HG03175 (cell line): ENCODE measurements at regions not wholly inside any gene's neighbourhood (a gene's known extent, or its start where the extent isn't known, plus 50 kb on each side); places are given as distances from the start of the nearest gene placed in this dataset.
A peak's percentile ranks its signal among the peaks of the same experiment; 100 is the strongest.

Source experiments
- ATAC-seq: cut with Tn5 transposase; IDR thresholded peaks from one replicate; pipeline ENCODE4 v1.9.1; 2021; ENCODE audit warnings: mild to moderate bottlenecking, moderate library complexity; ENCODE audit not compliant: unreplicated experiment

DNA sequence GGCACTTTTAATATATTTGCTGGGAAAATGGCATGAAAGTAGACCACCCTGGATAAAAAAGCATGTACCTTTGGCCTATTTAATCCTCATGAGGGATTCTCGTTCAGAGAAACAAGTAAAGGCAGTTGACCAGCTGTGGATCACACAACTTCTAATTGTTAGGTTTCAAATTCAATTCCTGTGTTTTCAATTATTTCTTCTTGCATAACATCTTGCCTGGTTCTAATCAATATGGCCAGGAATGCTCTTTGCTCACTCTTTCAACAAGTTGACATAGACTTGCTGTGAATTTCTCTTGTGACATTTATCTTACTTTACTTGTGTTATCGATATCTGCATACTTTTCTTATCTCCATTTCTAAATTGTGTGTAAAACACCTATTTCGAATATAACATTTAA is 211.8 kb downstream of the SLC7A11 start:
- no peak for ATAC-seq

DNA sequence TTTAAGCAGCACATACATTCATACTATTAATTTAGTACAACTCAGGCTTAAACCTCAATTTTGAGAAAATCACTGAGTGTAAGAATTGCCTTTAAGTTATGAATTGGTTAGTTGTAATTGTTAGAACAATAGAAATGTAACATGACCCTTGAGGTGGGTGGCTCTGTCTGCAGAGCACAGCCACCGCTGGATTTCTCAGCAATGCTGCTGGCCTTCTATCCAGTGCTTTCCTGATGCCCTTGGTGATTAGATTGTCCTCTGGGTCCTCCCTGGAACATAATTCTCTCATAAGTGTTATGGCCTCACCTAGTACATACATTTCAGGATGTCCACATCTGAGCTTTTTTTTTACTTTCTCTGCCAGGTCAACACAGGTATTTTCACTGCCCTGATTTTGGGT is 213.2 kb downstream of the SLC7A11 start:
- ATAC-seq: no peak

- no peak for ATAC-seq
These were observed 220.9 kb downstream of the SLC7A11 start for GRCh38 chr4:138021139-138021830.

DNA sequence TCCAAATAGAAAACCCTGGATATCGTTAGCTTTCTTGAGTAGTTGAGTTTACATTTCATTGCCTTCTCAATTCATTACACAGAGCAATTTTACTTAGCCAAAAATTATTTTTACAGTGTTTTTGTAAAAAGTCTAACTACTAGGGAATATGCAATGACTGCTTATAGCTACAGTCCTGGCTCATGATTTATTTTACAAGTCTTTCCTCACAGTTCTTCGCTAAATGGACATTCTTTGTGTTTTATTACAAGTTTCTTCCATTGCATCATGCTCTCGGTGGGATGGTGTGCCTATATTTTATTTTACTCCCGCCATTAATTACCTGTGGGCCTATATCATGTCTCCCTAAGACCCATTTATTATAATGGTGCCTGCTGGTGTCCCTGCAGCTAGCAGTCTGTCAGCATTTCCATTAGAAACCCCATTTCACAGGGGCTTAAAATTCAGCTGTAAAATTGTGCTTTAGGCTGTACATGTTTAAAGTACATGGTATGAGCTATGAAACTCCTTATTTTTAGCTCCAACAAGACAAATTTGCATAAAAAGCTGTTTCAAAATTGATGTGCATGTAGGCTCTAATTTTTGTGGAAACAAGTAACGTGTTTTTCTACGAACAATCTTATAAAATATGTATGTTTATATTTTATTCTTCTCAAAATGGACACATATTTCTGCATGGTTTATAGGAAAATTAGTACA is 227.4 kb downstream of the SLC7A11 start:
- no peak for ATAC-seq

DNA sequence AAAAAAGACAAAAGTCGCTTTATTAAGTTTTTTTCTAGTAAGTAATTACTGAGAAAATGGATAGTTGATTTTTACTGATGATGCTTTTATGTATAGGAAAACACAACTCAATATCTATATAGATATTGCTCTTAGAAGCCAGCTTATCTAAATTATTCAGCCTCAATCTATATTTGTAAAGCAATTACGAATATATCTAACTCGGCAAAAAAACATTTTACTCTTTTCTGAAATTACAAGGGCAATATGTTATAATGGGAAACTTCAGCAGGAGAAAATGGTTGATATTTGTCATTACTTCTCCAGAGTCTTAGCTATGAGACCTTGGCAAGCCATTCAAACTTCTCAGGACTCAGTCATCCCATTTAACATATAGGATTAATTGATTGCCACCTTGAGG is 228.5 kb downstream of the SLC7A11 start:
- ATAC-seq: no peak

DNA sequence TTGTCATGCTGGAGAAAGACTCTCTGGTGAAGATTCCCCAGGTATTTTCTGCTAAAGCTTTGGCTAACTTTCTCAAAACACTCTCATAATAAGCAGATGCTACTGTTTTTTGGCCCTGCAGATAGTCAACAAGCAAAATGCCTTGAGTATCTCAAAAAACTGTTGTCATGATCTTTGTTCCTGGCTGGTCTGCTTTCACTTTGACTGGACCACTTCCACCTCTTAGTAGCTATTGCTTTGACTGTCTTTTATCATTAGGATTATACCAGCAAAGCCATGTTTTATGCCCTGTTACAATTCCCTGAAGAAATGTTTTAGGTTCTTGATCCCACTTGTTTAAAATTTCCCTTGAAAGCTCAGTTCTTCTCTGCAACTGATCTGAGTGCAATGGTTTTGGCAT is 231.5 kb downstream of the SLC7A11 start:
- ATAC-seq: peak; percentile 65

DNA sequence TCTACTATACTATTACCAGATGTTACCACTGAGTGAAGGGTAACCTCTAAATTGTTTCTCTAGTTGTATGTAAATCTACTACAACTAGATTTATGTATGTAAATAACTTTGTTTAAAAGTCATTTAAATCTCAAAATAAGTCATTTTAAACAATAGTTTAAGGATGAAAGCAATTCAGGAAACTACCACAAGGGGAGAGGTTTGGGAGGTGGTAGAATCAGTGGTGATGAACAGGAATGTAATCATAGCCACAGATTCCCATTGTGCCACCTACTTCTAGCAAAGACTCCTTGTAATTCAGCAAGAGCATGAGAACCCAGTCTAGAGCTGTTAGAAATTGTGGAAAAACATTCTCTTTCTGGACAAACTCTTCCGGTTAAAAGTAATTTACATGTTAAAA is 234.6 kb downstream of the SLC7A11 start:
- no peak for ATAC-seq

- no peak for ATAC-seq
These were observed 236.7 kb downstream of the SLC7A11 start for GRCh38 chr4:138005486-138005885.

- ATAC-seq: peak; percentile 91
These were observed 238.9 kb downstream of the SLC7A11 start for GRCh38 chr4:138003248-138003647.

GRCh38 chr4:137998666-137999429 is 243.3 kb downstream of the SLC7A11 start:
- no peak for ATAC-seq

GRCh38 chr4:137997496-137997895 is 244.7 kb downstream of the SLC7A11 start:
- ATAC-seq: no peak

DNA sequence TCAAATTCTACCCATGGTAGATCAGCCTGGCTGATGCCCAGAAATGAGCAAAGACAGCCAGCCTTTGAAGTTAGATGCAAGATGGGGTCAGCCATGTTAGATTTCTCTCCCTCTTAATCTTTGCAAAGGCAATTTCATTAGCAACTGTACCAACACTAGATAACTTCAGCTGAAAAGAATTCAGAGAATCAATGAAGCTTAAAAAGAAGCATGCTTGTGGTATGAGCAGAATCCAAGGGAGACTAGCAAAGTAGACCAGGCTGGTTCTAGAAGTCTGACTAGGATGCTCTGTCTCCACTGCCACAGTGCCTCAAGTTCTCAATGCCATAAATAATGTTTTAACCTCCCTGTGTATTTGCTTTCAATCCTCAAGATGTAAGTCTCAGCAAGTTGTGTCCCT is 247.3 kb downstream of the SLC7A11 start:
- no peak for ATAC-seq

DNA sequence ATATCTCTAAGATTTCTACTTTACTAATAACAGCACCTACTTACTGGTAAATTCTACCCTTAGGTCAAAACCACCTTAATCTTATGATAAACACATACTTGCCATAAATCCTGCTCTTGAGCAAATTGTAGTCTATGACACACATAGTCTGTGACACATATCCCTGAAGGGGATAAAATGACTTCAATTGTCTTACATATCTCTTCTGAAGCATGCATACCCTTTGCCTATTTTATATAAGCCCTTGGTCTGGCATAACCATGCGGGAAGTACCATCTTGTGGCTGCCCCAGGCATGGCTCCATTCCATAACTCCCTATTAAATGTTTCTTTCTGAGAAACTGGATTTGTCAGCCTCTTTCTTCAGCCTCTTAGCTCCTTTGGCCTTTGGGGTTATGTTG is 248.9 kb downstream of the SLC7A11 start:
- no peak for ATAC-seq

DNA sequence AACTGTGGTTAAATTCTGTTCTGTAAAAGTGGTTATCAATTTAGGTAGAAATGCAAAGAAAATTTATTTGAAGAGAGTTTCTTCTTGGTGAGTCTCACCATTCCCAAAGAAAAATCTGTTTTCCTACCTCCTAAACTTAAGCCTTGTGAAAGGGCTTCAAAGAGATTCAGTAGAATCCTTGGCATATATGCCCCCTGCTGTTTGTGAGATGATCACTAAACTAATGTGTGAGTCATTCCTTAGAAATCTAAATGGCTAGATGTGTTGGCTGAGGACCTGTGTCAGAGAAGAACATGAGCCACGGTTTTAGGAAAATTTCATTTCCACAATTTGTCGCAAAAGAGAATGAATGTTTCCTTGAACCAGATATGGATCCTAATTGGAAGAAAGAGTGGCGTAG is 260.9 kb downstream of the SLC7A11 start:
- no peak for ATAC-seq

GRCh38 chr4:137980641-137981040 is 261.5 kb downstream of the SLC7A11 start:
- no peak for ATAC-seq

DNA sequence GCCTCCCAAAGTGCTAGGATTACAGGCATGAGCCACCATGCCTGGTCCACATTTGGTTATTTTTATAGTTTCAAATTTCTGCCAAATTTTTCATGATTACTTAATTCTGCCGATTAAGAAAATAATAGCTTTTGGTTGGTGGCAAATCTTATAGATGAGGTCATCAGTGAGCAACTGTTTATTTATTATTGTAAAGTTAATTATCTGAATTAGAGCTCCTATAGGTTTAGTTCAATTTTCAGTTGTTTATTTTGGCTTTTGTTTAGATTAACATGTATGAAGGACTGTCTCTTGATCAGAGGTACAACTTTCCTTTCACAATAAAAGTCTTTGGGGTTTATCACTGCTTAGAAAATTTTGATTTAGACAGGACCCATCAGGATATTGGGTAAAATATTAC is 262.2 kb downstream of the SLC7A11 start:
- no peak for ATAC-seq

DNA sequence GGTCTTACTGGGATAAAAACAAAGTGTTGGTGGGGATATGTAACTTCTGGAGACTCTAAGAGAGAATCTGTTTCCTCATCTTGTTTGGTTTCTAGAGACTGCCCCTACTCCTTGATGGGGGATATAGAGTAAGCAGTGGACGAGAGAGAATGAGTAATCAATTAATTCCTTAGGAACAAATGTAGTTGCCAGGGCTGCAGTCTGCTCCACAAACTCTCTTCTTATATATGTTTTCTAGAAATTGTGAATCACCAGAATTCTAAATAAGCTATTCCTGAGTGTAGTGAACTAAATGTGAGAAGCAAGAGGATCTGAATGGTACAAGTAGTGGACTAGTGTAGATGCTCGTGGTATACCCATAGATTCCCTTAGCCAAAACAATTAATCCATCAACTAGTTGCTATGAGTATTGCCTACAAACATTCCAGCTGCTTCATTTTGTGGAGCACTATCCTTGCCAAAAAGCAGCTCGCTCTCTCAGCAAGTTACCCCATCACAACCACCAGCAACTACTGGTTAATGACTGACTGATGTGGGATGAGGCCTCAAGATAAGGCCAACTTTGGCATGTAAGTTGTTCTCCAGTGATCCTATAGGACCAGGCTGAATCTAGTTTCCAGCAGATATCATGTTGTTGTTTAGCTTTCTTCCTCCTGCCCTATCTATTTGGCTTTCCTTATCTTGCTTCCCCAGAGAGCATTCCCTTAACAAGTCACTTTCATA is 273.0 kb downstream of the SLC7A11 start:
- ATAC-seq: no peak

DNA sequence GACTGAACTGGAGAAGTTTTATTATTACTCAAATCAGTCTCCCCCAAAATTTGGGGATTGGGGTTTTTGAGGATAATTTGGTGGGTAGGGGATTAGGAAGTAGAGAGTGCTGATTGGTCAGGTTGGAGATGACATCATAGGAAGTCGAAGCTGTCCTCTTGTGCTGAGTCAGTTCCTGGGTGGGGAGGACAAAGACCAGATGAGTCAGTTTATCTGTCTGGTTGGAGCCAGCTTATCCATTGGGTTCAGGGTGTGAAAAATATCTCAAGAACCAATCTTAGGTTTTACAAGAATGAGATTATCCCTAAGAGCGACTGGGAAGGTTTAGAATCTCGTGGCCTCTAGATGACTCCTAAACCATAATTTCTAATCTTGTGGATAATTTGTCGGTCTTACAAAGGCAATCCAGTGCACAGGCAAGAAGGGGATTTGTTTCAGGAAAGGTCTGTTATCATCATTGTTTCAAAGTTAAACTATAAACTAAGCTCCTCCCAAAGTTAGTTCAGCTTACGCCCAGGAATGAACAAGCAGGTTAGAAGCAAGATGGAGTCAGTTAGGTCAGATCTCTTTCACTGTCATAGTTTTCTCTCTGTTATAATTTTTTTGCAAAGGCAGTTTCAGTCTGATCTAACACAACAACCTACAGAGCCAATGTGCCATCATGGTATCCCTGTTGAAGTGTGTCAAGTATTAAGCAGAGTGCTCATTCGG is 274.5 kb downstream of the SLC7A11 start:
- no peak for ATAC-seq

- no peak for ATAC-seq
These were observed 275.6 kb downstream of the SLC7A11 start for GRCh38 chr4:137966504-137966903.

GRCh38 chr4:137961051-137961438 is 281.1 kb downstream of the SLC7A11 start:
- no peak for ATAC-seq
